Lower lobe of right lung (tissue), 2 donors: ENCODE measurements at regions not wholly inside any gene's neighbourhood (a gene's known extent, or its start where the extent isn't known, plus 50 kb on each side); places are given as distances from the start of the nearest gene placed in this dataset.

Experiments
- ATAC-seq, 2 donors: fragments of 200-7000 bp; cut with Tn5 transposase; one replicate each; pipeline ENCODE4 v1.9.1; 2020 to 2022; ENCODE audit warnings: mild to moderate bottlenecking in 2 of 2, moderate library complexity in 2 of 2
- DNase-seq: peaks from one replicate; pipeline ENCODE4 v3.0.0-alpha.2; 2020
- H3K27ac ChIP-seq: fragments of 200-600 bp; one replicate; pipeline ENCODE4 v1.8.0; 2022
- H3K27me3 ChIP-seq: fragments of 200-600 bp; one replicate; pipeline ENCODE4 v1.8.0; 2022; ENCODE audit warnings: low read depth
- H3K36me3 ChIP-seq: fragments of 200-600 bp; one replicate; pipeline ENCODE4 v1.8.0; 2022; ENCODE audit warnings: mild to moderate bottlenecking
- H3K4me1 ChIP-seq: fragments of 200-600 bp; one replicate; pipeline ENCODE4 v1.8.0; 2022
- H3K4me3 ChIP-seq: fragments of 200-600 bp; one replicate; pipeline ENCODE4 v1.8.0; 2022; ENCODE audit warnings: mild to moderate bottlenecking
- H3K9me3 ChIP-seq: fragments of 200-600 bp; one replicate; pipeline ENCODE4 v1.8.0; 2022
- CTCF ChIP-seq: fragments of 200-600 bp; IDR thresholded peaks from one replicate; pipeline ENCODE4 v1.8.0; 2022; ENCODE audit warnings: antibody characterized with exemption, mild to moderate bottlenecking
- intact Hi-C: fragments of 100-400 bp; cut with DNase I; formaldehyde crosslinking; loops from one replicate; pipeline ENCODE4 v1.11.0; 2022
- donor health status: DM: no; HTN: yes; CAD: no; lungs with severe emphysema.

GRCh38 chr1:25167269-25168192 is 64.8 kb downstream of the SYF2 start:
- ATAC-seq, result no peak
- no peaks in the 10 kb centered on the region for H3K4me1 ChIP-seq
- H3K36me3 ChIP-seq, result no peaks in the 10 kb centered on the region
- TF ChIP-seq CTCF, result no peak
- DNase-seq, result no peak
- H3K27me3 ChIP-seq, result peaks cover 3% of the 10 kb centered on the region
- H3K4me3 ChIP-seq, result no peak overlapping the region
- H3K27ac ChIP-seq, result no peak overlapping the region
- intact Hi-C loops, result no loop called here
- H3K9me3 ChIP-seq, result no peaks in the 10 kb centered on the region

GRCh38 chr1:25166847-25167246 is 65.5 kb downstream of the SYF2 start:
- peaks cover 3% of the 10 kb centered on the region for H3K27me3 ChIP-seq
- no peak for TF ChIP-seq CTCF
- no peak overlapping the region for H3K4me3 ChIP-seq
- no peak for DNase-seq
- intact Hi-C loops, result no loop called here
- no peak overlapping the region for H3K27ac ChIP-seq
- H3K4me1 ChIP-seq, result no peaks in the 10 kb centered on the region
- no peaks in the 10 kb centered on the region for H3K9me3 ChIP-seq
- no peak for ATAC-seq
- H3K36me3 ChIP-seq, result no peaks in the 10 kb centered on the region

- no peak for TF ChIP-seq CTCF
- ATAC-seq (no peak), DNase-seq (no peak)
- Histone ChIP-seq H3K27me3 (peaks cover 7% of the 10 kb centered on the region), H3K36me3 (no peaks in the 10 kb centered on the region), H3K27ac (no peak overlapping the region), H3K9me3 (no peaks in the 10 kb centered on the region), H3K4me1 (no peaks in the 10 kb centered on the region), H3K4me3 (no peak overlapping the region)
- intact Hi-C loops, result no loop called here
Measured at GRCh38 chr1:25163986-25164385, 68.3 kb downstream of the SYF2 start.

GRCh38 chr1:25161981-25162380 is 70.3 kb downstream of the SYF2 start:
- peaks cover 7% of the 10 kb centered on the region for H3K27me3 ChIP-seq
- no peak overlapping the region for H3K4me3 ChIP-seq
- no peaks in the 10 kb centered on the region for H3K9me3 ChIP-seq
- H3K36me3 ChIP-seq, result no peaks in the 10 kb centered on the region
- H3K4me1 ChIP-seq, result no peaks in the 10 kb centered on the region
- no peak overlapping the region for H3K27ac ChIP-seq
- no peak for TF ChIP-seq CTCF
- DNase-seq (no peak), ATAC-seq (no peak)
- intact Hi-C loops, result no loop called here

- intact Hi-C loops, result no loop called here
- TF ChIP-seq CTCF, result no peak
- no peaks in the 10 kb centered on the region for H3K36me3 ChIP-seq
Measured at GRCh38 chr1:25157846-25158245, 74.5 kb downstream of the SYF2 start.

More at GRCh38 chr1:25157846-25158245, 74.5 kb downstream of the SYF2 start:
- DNase-seq, result no peak
- Histone ChIP-seq H3K4me3 (no peak overlapping the region), H3K27me3 (peaks cover 9% of the 10 kb centered on the region), H3K27ac (no peak overlapping the region), H3K4me1 (no peaks in the 10 kb centered on the region), H3K9me3 (no peaks in the 10 kb centered on the region)
- no peak for ATAC-seq
